Globus pallidus (tissue), 1 donor: ENCODE measurements at regions not wholly inside any gene's neighbourhood (a gene's known extent, or its start where the extent isn't known, plus 50 kb on each side); places are given as distances from the start of the nearest gene placed in this dataset.
"Not testable (repeated sequence)": the region's sequence is repeated elsewhere in the genome, so short reads cannot be mapped to it uniquely, and the experiment has no call there.

Experiments used
- DNase-seq: peaks from one replicate; pipeline ENCODE4 v3.0.0-alpha.2; 2015; ENCODE audit warnings: low spot score

- DNase-seq = no peak
Observed at GRCh38 chr4:66160606-66161005, 490.3 kb upstream of the EPHA5 start.

GRCh38 chr4:66157594-66157993, 487.3 kb upstream of the EPHA5 start:
- DNase-seq = no peak

- DNase-seq = no peak
Observed at GRCh38 chr4:66130042-66130441, 459.8 kb upstream of the EPHA5 start.

GRCh38 chr4:66123831-66124413, 453.6 kb upstream of the EPHA5 start:
- no peak for DNase-seq

GRCh38 chr4:66123190-66123589, 452.9 kb upstream of the EPHA5 start:
- DNase-seq = no peak

GRCh38 chr4:66115231-66115630, 444.9 kb upstream of the EPHA5 start:
- not testable (repeated sequence) for DNase-seq

GRCh38 chr4:66108898-66109297, 438.6 kb upstream of the EPHA5 start:
- no peak for DNase-seq

- no peak for DNase-seq
Observed at GRCh38 chr4:66097218-66097617, 426.9 kb upstream of the EPHA5 start.

GRCh38 chr4:66095065-66095464, 424.8 kb upstream of the EPHA5 start:
- no peak for DNase-seq

- DNase-seq = no peak
Observed at GRCh38 chr4:66094070-66094469, 423.8 kb upstream of the EPHA5 start.

GRCh38 chr4:66091786-66092185, 421.5 kb upstream of the EPHA5 start:
- no peak for DNase-seq

GRCh38 chr4:66073961-66074360, 403.7 kb upstream of the EPHA5 start:
- DNase-seq = no peak

- DNase-seq = no peak
Observed at GRCh38 chr4:66071911-66072310, 401.6 kb upstream of the EPHA5 start.

- no peak for DNase-seq
Observed at GRCh38 chr4:66062921-66063320, 392.6 kb upstream of the EPHA5 start.

GRCh38 chr4:66062044-66062443, 391.8 kb upstream of the EPHA5 start:
- DNase-seq = no peak

- no peak for DNase-seq
Observed at GRCh38 chr4:66059556-66059955, 389.3 kb upstream of the EPHA5 start.

- no peak for DNase-seq
Observed at GRCh38 chr4:66059136-66059535, 388.8 kb upstream of the EPHA5 start.

- no peak for DNase-seq
Observed at GRCh38 chr4:66055999-66056398, 385.7 kb upstream of the EPHA5 start.

GRCh38 chr4:66052426-66052825, 382.1 kb upstream of the EPHA5 start:
- DNase-seq = no peak

GRCh38 chr4:66048861-66049260, 378.6 kb upstream of the EPHA5 start:
- DNase-seq = no peak

GRCh38 chr4:66045913-66046312, 375.6 kb upstream of the EPHA5 start:
- no peak for DNase-seq

GRCh38 chr4:66035701-66036100, 365.4 kb upstream of the EPHA5 start:
- no peak for DNase-seq

- no peak for DNase-seq
Observed at GRCh38 chr4:66034671-66035070, 364.4 kb upstream of the EPHA5 start.

- DNase-seq = no peak
Observed at GRCh38 chr4:66034262-66034661, 364.0 kb upstream of the EPHA5 start.

- no peak for DNase-seq
Observed at GRCh38 chr4:66032571-66032970, 362.3 kb upstream of the EPHA5 start.
